CD4-positive, alpha-beta T cell treated with Interferon gamma for 1 hour (primary cell): ENCODE measurements at regions not wholly inside any gene's neighbourhood (a gene's known extent, or its start where the extent isn't known, plus 50 kb on each side); places are given as distances from the start of the nearest gene placed in this dataset.
"Not testable (repeated sequence)": the region's sequence is repeated elsewhere in the genome, so short reads cannot be mapped to it uniquely, and the experiment has no call there.

Experiments
- DNase-seq: peaks from one replicate; pipeline ENCODE4 v3.0.0-alpha.2; 2020

- not testable (repeated sequence) for DNase-seq
These were observed 5382.7 kb upstream of the TPTE start for GRCh38 chr21:5138687-5139086.

DNA sequence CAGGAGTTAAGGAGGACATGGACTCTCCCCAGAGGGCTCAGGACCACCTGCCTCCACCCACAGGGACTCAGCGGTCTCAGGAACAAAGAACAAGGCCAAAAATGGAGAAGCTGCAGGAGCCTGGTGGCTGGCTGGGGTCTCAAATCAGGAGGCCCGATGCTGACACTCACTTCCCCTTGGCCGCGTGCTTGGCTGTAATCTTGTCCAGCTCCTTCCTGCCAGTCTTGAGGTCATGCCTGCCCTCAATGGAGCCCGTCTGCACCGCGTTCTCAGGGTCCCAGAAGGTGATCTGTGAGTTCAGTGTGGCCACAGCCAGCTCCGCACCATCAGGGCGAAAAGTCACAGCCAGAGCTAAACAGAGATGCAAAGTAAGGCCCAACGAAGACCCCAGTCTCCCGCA lies 5381.9 kb upstream of the TPTE start:
- DNase-seq = not testable (repeated sequence)

- not testable (repeated sequence) for DNase-seq
These were observed 5378.4 kb upstream of the TPTE start for GRCh38 chr21:5143011-5143410.

DNA sequence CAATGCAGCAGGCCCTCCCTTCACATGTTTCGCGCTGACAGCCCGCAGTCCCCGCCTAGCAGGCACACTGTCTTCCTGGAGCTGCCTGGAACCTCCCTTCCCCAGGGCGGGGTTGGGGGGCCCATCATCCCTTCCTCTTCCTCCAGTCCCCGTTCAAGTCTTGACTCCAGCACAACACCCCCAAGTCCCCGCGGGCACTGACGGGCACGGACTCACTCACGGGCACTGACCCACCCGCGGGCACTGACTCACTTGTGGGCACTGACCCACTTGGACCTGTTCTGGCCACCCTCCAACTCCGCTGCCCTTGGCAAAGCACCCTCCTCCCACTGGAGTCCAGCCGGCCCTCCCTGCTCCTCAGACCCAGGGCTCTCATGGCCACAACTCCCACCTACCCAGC lies 5376.7 kb upstream of the TPTE start:
- DNase-seq = not testable (repeated sequence)

- not testable (repeated sequence) for DNase-seq
These were observed 5373.7 kb upstream of the TPTE start for GRCh38 chr21:5147685-5148084.

DNA sequence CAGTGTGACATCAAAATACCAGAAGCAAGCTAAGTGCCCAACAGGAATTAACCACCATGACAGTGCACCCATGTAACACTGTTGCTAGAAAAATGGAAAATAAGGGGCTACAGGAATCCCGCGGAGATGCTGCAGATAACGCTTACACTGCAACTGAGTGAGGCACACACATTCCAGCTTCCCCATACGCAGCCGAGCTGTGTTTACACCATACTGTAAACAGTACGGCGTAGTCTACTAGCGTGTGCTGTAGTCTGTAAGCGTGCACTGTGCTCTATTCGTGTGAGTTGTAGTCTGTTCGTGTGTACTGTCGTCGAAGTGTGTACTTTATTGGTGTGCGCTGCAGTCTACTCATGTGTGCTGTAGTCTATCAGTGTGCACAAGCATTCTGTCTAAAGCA lies 5372.2 kb upstream of the TPTE start:
- DNase-seq = not testable (repeated sequence)

DNA sequence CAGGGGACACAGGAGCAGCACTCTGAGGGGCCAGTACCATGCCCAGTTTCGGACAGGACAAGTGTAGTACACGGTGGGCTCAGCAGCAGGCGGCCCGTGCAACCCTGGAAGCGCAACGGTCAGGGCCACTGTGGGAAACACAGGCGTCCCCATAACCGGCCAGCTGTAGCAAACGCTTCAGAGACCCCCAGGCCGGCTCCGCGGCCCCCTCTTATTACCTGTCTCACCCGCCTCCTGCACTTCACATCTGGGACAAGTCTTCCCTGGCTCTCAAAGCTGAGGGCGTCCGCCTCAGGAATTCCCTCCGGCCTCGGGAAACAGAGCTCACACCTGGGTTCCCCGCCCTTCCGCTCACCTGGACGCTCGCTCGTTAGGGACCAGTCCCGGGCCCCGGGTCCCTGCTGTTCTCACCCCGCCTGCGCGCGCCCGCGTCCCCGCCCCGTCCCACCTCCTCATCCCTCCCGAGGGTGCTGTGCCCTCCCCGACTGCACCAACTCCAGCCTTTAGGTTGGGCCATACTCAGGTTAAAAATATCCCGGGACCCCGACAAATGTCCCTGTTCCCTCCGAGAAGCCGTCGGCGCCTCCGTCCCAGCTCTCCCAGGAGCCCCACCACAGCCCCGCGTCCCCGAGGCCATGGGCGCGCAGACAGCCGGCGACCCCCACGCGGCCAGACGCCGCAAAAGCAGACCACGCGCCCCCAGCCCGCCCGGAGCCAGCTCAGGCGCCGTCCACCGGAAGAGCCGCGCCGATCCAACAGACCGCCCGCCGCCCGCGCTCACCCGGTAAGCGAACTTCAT lies 5367.3 kb upstream of the TPTE start:
- DNase-seq = not testable (repeated sequence)

DNA sequence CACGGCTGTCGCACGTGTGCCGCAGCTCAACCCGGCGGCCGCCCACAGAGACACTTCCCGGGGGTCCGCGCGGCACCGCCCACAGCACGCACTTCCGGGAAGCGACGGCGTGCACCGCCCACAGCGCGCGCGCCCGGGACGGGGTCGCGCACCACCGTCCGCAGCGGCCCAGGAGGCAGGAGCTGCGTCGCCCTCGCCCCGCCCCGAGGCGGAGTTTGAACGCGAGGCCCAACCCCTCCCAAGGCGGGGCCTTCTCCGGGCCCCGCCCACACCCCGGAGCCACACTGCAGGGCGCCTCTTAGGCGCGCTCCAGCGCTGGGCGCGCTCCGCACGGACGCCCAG lies 5366.8 kb upstream of the TPTE start:
- peak; percentile 90 for DNase-seq

DNA sequence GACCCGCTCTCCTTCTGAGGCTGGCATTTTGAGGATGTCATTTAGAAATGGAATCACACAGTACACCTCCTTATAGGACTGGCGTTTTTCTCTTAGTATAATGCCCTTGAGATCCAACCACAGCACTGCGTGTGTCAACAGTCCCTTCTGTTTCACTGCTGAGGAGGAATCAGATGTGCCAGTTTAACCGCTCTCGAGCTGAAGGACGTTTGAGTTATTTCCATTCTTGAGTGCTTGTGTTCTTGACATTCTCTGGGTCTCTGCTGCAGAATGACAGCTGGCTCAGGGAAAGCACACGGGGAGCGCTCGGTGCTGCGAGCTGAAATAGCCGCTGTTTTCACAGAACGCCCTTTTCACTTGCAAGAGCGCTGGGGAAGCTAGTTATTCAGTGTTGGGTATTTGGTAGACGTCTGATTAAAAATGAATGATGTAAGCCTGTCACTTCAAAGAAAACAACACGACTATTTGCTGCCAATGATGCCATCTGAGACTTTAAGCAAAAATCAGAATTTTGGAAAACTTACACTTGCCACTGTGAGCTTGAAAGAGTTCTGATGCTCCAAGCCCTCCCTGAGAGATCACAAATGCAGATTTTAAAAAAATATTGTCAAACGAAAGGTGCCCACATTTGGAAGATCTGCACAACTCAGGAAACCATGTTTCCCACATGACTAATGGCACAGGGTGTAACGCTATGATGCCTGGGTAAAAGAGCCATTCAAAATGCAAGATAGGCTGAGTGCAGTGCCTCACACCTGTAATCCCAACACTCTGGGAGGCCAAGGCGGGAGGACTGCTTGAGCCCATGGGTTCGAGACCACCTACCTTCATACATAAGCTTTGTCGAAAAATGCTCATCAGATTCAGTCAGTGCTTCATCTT lies 5358.4 kb upstream of the TPTE start:
- not testable (repeated sequence) for DNase-seq

DNA sequence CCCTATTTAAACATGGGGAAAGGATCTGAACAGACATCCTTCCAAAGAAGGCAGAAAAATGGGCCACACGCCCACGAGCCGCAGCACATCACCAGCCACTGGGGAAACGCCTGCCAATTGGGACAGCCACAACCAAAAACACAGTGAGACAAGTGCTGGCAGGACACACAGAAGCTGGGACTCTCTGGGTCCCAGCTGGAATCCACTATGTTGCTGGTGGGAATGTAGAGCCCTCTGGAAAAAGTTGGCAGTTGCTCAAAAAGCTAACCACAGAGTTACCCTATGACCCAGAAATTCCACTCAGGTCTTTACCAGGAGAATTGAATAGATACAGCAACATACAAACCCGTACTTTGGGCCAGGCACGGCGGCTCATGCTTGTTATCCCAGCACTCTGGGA lies 5355.6 kb upstream of the TPTE start:
- not testable (repeated sequence) for DNase-seq
